Activated T-helper 1 cell treated with anti-CD3 and anti-CD28 coated beads, Interleukin-12 subunit alpha, Interleukin-12 subunit beta, Interleukin-2, Interleukin-4 antibody, amounts not matched to agents 30 ng/mL and 10 ng/mL and 1 ng/mL, durations not matched to agents 14 hours and 24 hours and 36 hours (primary cell): ENCODE measurements at regions not wholly inside any gene's neighbourhood (a gene's known extent, or its start where the extent isn't known, plus 50 kb on each side); places are given as distances from the start of the nearest gene placed in this dataset.
"Not testable (repeated sequence)": the region's sequence is repeated elsewhere in the genome, so short reads cannot be mapped to it uniquely, and the experiment has no call there.

Experiments used
- DNase-seq: peaks from one replicate; pipeline ENCODE4 v3.0.0; 2021; ENCODE audit warnings: low spot score
- H3K27ac Mint-ChIP-seq: one replicate; pipeline ENCODE4 v1.8.0; 2021; ENCODE audit warnings: mild to moderate bottlenecking, mixed read lengths
- H3K27me3 Mint-ChIP-seq: one replicate; pipeline ENCODE4 v1.8.0; 2022; ENCODE audit warnings: mild to moderate bottlenecking, moderate library complexity, mixed read lengths; ENCODE audit not compliant: insufficient read depth
- H3K36me3 Mint-ChIP-seq: one replicate; pipeline ENCODE4 v1.8.0; 2021; ENCODE audit warnings: low read depth, mixed read lengths
- H3K4me1 Mint-ChIP-seq: one replicate; pipeline ENCODE4 v1.8.0; 2021; ENCODE audit warnings: low read depth, mixed read lengths
- H3K4me3 Mint-ChIP-seq: one replicate; pipeline ENCODE4 v1.8.0; 2021; ENCODE audit warnings: mild to moderate bottlenecking, moderate library complexity, mixed read lengths
- H3K9me3 Mint-ChIP-seq: one replicate; pipeline ENCODE4 v1.8.0; 2021; ENCODE audit warnings: mixed read lengths
- intact Hi-C: fragments of 100-400 bp; cut with micrococcal nuclease; formaldehyde crosslinking; loops from one replicate; pipeline ENCODE4 v1.15.1; 2024

GRCh38 chr3:140768941-140769340 lies 91.1 kb downstream of the TRIM42 start:
- peaks cover 1% of the 10 kb centered on the region for H3K27me3 Mint-ChIP-seq
- DNase-seq, result no peak
- H3K36me3 Mint-ChIP-seq, result no peaks in the 10 kb centered on the region
- no peaks in the 10 kb centered on the region for H3K9me3 Mint-ChIP-seq
- H3K27ac Mint-ChIP-seq, result no peak overlapping the region
- intact Hi-C loops, result no loop called here
- H3K4me3 Mint-ChIP-seq, result no peak overlapping the region
- H3K4me1 Mint-ChIP-seq, result no peaks in the 10 kb centered on the region

- intact Hi-C loops, result no loop called here
- H3K4me3 Mint-ChIP-seq, result no peak overlapping the region
- peaks cover under 1% of the 10 kb centered on the region for H3K27me3 Mint-ChIP-seq
- H3K4me1 Mint-ChIP-seq, result no peaks in the 10 kb centered on the region
- no peak for DNase-seq
- H3K9me3 Mint-ChIP-seq, result peaks cover 1% of the 10 kb centered on the region
- H3K36me3 Mint-ChIP-seq, result no peaks in the 10 kb centered on the region
- H3K27ac Mint-ChIP-seq, result no peak overlapping the region
These were observed 92.1 kb downstream of the TRIM42 start for GRCh38 chr3:140769951-140770350.

- intact Hi-C loops, result no loop called here
- Mint-ChIP-seq H3K4me1 (no peaks in the 10 kb centered on the region), H3K36me3 (no peaks in the 10 kb centered on the region), H3K4me3 (no peak overlapping the region), H3K27me3 (no peaks in the 10 kb centered on the region), H3K9me3 (peaks cover 5% of the 10 kb centered on the region), H3K27ac (no peak overlapping the region)
- no peak for DNase-seq
These were observed 93.3 kb downstream of the TRIM42 start for GRCh38 chr3:140770977-140771667.

GRCh38 chr3:140777631-140778233 lies 99.9 kb downstream of the TRIM42 start:
- no peak for DNase-seq
- peaks cover 6% of the 10 kb centered on the region for H3K27me3 Mint-ChIP-seq
- H3K9me3 Mint-ChIP-seq, result peaks cover 19% of the 10 kb centered on the region
- H3K4me3 Mint-ChIP-seq, result no peak overlapping the region
- intact Hi-C loops, result no loop called here
- H3K36me3 Mint-ChIP-seq, result peaks cover 3% of the 10 kb centered on the region
- H3K27ac Mint-ChIP-seq, result no peak overlapping the region
- no peaks in the 10 kb centered on the region for H3K4me1 Mint-ChIP-seq

GRCh38 chr3:140791368-140791767 lies 113.5 kb downstream of the TRIM42 start:
- Mint-ChIP-seq H3K4me1 (no peaks in the 10 kb centered on the region), H3K27ac (no peak overlapping the region), H3K4me3 (no peak overlapping the region), H3K9me3 (peaks cover 10% of the 10 kb centered on the region), H3K27me3 (no peaks in the 10 kb centered on the region), H3K36me3 (peaks cover 2% of the 10 kb centered on the region)
- DNase-seq, result no peak
- intact Hi-C loops, result no loop called here

GRCh38 chr3:140794507-140794906 lies 116.6 kb downstream of the TRIM42 start:
- no peaks in the 10 kb centered on the region for H3K4me1 Mint-ChIP-seq
- intact Hi-C loops, result no loop called here
- H3K4me3 Mint-ChIP-seq, result no peak overlapping the region
- H3K9me3 Mint-ChIP-seq, result peaks cover 10% of the 10 kb centered on the region
- no peak overlapping the region for H3K27ac Mint-ChIP-seq
- peaks cover 2% of the 10 kb centered on the region for H3K36me3 Mint-ChIP-seq
- no peak for DNase-seq
- no peaks in the 10 kb centered on the region for H3K27me3 Mint-ChIP-seq

- DNase-seq, H3K4me3 Mint-ChIP-seq, H3K27me3 Mint-ChIP-seq, intact Hi-C loops, H3K4me1 Mint-ChIP-seq, H3K27ac Mint-ChIP-seq, H3K36me3 Mint-ChIP-seq: not testable (repeated sequence)
- H3K9me3 Mint-ChIP-seq, result peaks cover 37% of the 10 kb centered on the region
These were observed 125.0 kb downstream of the TRIM42 start for GRCh38 chr3:140802898-140803297.

GRCh38 chr3:140809316-140809715 lies 131.5 kb downstream of the TRIM42 start:
- Mint-ChIP-seq H3K4me1 (no peaks in the 10 kb centered on the region), H3K27ac (no peak overlapping the region), H3K27me3 (peaks cover 8% of the 10 kb centered on the region), H3K9me3 (peaks cover 9% of the 10 kb centered on the region), H3K36me3 (no peaks in the 10 kb centered on the region), H3K4me3 (no peak overlapping the region)
- no peak for DNase-seq
- intact Hi-C loops, result no loop called here

GRCh38 chr3:140816372-140817195 lies 125.1 kb upstream of the SLC25A36 start:
- no peak overlapping the region for H3K27ac Mint-ChIP-seq
- intact Hi-C loops, result no loop called here
- no peaks in the 10 kb centered on the region for H3K36me3 Mint-ChIP-seq
- H3K27me3 Mint-ChIP-seq, result peaks cover 10% of the 10 kb centered on the region
- peaks cover 9% of the 10 kb centered on the region for H3K9me3 Mint-ChIP-seq
- no peaks in the 10 kb centered on the region for H3K4me1 Mint-ChIP-seq
- H3K4me3 Mint-ChIP-seq, result no peak overlapping the region
- no peak for DNase-seq

- no peak overlapping the region for H3K27ac Mint-ChIP-seq
- H3K27me3 Mint-ChIP-seq, result peaks cover 3% of the 10 kb centered on the region
- H3K36me3 Mint-ChIP-seq, result no peaks in the 10 kb centered on the region
- no peak overlapping the region for H3K4me3 Mint-ChIP-seq
- H3K4me1 Mint-ChIP-seq, result no peaks in the 10 kb centered on the region
- intact Hi-C loops, result no loop called here
- no peaks in the 10 kb centered on the region for H3K9me3 Mint-ChIP-seq
- DNase-seq, result no peak
These were observed 120.1 kb upstream of the SLC25A36 start for GRCh38 chr3:140821493-140821892.

GRCh38 chr3:140822401-140823047 lies 119.1 kb upstream of the SLC25A36 start:
- no peak overlapping the region for H3K4me3 Mint-ChIP-seq
- H3K9me3 Mint-ChIP-seq, result no peaks in the 10 kb centered on the region
- H3K36me3 Mint-ChIP-seq, result no peaks in the 10 kb centered on the region
- no peak for DNase-seq
- H3K27me3 Mint-ChIP-seq, result peaks cover 2% of the 10 kb centered on the region
- no peaks in the 10 kb centered on the region for H3K4me1 Mint-ChIP-seq
- intact Hi-C loops, result no loop called here
- no peak overlapping the region for H3K27ac Mint-ChIP-seq

- Mint-ChIP-seq H3K4me1 (no peaks in the 10 kb centered on the region), H3K27me3 (peaks cover 2% of the 10 kb centered on the region), H3K36me3 (no peaks in the 10 kb centered on the region), H3K4me3 (no peak overlapping the region), H3K9me3 (no peaks in the 10 kb centered on the region), H3K27ac (no peak overlapping the region)
- intact Hi-C loops, result no loop called here
- no peak for DNase-seq
These were observed 118.5 kb upstream of the SLC25A36 start for GRCh38 chr3:140823106-140823505.

GRCh38 chr3:140827894-140828293 lies 113.7 kb upstream of the SLC25A36 start:
- Mint-ChIP-seq H3K4me1 (peaks cover 4% of the 10 kb centered on the region), H3K27me3 (no peaks in the 10 kb centered on the region), H3K9me3 (no peaks in the 10 kb centered on the region), H3K4me3 (no peak overlapping the region), H3K27ac (no peak overlapping the region), H3K36me3 (no peaks in the 10 kb centered on the region)
- DNase-seq, result no peak
- intact Hi-C loops, result no loop called here
